ENCODE measurements at regions not wholly inside any gene's neighbourhood (a gene's known extent, or its start where the extent isn't known, plus 50 kb on each side); places are given as distances from the start of the nearest gene placed in this dataset.

- TF ChIP-seq CTCF (IDR thresholded peaks at IDR 0.05; ENCODE audit: insufficient read depth, missing control alignments): no peak
- FAIRE-seq (no peak), DNase-seq (ENCODE audit: insufficient read length, low spot score) (no peak)
Measured at GRCh38 chr15:91528801-91529200, 324.7 kb upstream of the SLCO3A1 start.

GRCh38 chr15:91529534-91529933 is 324.0 kb upstream of the SLCO3A1 start:
- TF ChIP-seq CTCF (IDR thresholded peaks at IDR 0.05; ENCODE audit: insufficient read depth, missing control alignments): no peak
- DNase-seq (ENCODE audit: insufficient read length, low spot score) (no peak), FAIRE-seq (no peak)

GRCh38 chr15:91530279-91530678 is 323.2 kb upstream of the SLCO3A1 start:
- no peak for FAIRE-seq
- TF ChIP-seq CTCF (IDR thresholded peaks at IDR 0.05; ENCODE audit: insufficient read depth, missing control alignments): no peak
- DNase-seq (ENCODE audit: insufficient read length, low spot score): no peak

- DNase-seq (ENCODE audit: insufficient read length, low spot score): no peak
- no peak for TF ChIP-seq CTCF (IDR thresholded peaks at IDR 0.05; ENCODE audit: insufficient read depth, missing control alignments)
- no peak for FAIRE-seq
Measured at GRCh38 chr15:91530956-91531582, 322.4 kb upstream of the SLCO3A1 start.

- no peak for FAIRE-seq
- no peak for DNase-seq (ENCODE audit: insufficient read length, low spot score)
- no peak for TF ChIP-seq CTCF (IDR thresholded peaks at IDR 0.05; ENCODE audit: insufficient read depth, missing control alignments)
Measured at GRCh38 chr15:91534235-91534634, 319.3 kb upstream of the SLCO3A1 start.

- no peak for FAIRE-seq
- no peak for TF ChIP-seq CTCF (IDR thresholded peaks at IDR 0.05; ENCODE audit: insufficient read depth, missing control alignments)
Measured at GRCh38 chr15:91534976-91535375, 318.5 kb upstream of the SLCO3A1 start.

GRCh38 chr15:91535856-91536500 is 317.5 kb upstream of the SLCO3A1 start:
- DNase-seq (ENCODE audit: insufficient read length, low spot score) (no peak), FAIRE-seq (no peak)
- TF ChIP-seq CTCF (IDR thresholded peaks at IDR 0.05; ENCODE audit: insufficient read depth, missing control alignments): no peak

More at GRCh38 chr15:91534976-91535375, 318.5 kb upstream of the SLCO3A1 start:
- no peak for DNase-seq (ENCODE audit: insufficient read length, low spot score)

Measured in D721Med (cell line).